ENCODE measurements at regions not wholly inside any gene's neighbourhood (a gene's known extent, or its start where the extent isn't known, plus 50 kb on each side); places are given as distances from the start of the nearest gene placed in this dataset.

DNA sequence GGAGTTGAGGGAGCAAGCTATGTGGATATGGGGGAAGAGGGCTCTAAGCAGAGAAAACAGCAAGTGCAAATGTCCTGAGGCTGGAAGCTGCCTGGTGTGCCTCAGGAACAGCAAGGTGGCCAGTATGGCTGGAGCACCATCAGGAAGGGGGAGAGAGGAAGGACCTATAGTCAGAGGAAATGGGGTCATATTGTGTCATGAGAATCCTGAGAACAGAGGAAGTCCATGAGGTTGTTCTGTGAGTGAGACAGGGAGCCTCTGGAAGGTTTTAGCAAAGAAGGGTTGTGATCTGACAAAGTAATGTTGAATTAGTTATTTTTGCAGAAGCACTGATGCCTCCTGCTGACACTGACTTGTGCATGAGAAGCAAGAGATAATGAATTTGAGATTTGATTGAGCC lies 204.3 kb downstream of the PTEN start:
- DNase-seq: peak in 1 of 14 experiments; percentile 25
- Mint-ChIP-seq H3K4me3 (peak overlapping the region; percentile 54), H3K9me3 (no peaks in the 10 kb centered on the region), H3K36me3 (ENCODE audit: low read depth) (no peaks in the 10 kb centered on the region), H3K27me3 (no peaks in the 10 kb centered on the region), H3K27ac (peak overlapping the region; percentile 89), H3K4me1 (ENCODE audit: low read depth) (peaks cover 84% of the 10 kb centered on the region)
- Histone ChIP-seq H3K27ac (ENCODE audit: low read depth in 1 of 2, low read length in 2 of 2) (no peak overlapping the region), H3K4me1 (ENCODE audit: insufficient read depth, low read length) (peaks cover 56% of the 10 kb centered on the region), H3K9me3 (ENCODE audit: control insufficient read depth in 1 of 2, insufficient read depth in 1 of 2, low read length in 2 of 2) (no peaks in the 10 kb centered on the region), H3K36me3 (ENCODE audit: insufficient read depth, low read length) (no peaks in the 10 kb centered on the region), H3K27me3 (ENCODE audit: control insufficient read depth in 1 of 2, insufficient read depth in 2 of 2, low read length in 2 of 2) (no peaks in the 10 kb centered on the region), H3K4me3 (ENCODE audit: low read length) (no peak overlapping the region)
- POLR2A ChIA-PET: interaction anchor here (0.6 to 4.6 kb wide), 4 partner anchors 19 to 217 kb away, joined by 3 to 56 read pairs (median 8); partner anchors contain the start of genes KLLN and PTEN
- TF ChIP-seq, protein P1, sequence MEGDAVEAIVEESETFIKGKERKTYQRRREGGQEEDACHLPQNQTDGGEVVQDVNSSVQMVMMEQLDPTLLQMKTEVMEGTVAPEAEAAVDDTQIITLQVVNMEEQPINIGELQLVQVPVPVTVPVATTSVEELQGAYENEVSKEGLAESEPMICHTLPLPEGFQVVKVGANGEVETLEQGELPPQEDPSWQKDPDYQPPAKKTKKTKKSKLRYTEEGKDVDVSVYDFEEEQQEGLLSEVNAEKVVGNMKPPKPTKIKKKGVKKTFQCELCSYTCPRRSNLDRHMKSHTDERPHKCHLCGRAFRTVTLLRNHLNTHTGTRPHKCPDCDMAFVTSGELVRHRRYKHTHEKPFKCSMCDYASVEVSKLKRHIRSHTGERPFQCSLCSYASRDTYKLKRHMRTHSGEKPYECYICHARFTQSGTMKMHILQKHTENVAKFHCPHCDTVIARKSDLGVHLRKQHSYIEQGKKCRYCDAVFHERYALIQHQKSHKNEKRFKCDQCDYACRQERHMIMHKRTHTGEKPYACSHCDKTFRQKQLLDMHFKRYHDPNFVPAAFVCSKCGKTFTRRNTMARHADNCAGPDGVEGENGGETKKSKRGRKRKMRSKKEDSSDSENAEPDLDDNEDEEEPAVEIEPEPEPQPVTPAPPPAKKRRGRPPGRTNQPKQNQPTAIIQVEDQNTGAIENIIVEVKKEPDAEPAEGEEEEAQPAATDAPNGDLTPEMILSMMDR (IDR thresholded peaks at IDR 0.05): no peak
- intact Hi-C loops (cut with DNase I, micrococcal nuclease): loop anchor here in 1 of 2 experiments (10.0 kb wide), 1 partner anchor 123 kb away; no protein-coding TSS in a partner anchor
- CTCF ChIA-PET: no interaction called here
- ATAC-seq (ENCODE audit: poor library complexity): no peak

DNA sequence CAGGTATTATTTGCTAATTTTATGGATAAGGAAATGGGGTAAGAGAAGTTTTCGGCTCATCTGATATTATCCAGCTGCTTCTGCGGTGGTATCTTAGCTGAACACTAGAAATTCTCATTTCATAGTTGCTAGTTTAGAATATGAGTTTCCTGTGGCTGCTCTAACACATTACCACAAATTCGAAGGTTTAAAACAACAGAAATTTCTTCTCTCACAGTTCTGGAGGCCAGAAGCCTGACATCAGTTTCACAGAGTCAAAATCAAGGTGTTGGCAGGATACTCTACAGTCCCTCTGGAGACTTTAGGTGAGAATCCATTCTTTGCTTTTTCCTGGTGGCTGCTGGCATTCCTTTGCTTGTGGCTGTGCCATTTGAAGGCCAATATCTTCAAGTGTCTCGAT lies 205.9 kb downstream of the PTEN start:
- intact Hi-C loops (cut with DNase I, micrococcal nuclease): loop anchor here in 1 of 2 experiments (10.0 kb wide), 1 partner anchor 125 kb away; no protein-coding TSS in a partner anchor

DNA sequence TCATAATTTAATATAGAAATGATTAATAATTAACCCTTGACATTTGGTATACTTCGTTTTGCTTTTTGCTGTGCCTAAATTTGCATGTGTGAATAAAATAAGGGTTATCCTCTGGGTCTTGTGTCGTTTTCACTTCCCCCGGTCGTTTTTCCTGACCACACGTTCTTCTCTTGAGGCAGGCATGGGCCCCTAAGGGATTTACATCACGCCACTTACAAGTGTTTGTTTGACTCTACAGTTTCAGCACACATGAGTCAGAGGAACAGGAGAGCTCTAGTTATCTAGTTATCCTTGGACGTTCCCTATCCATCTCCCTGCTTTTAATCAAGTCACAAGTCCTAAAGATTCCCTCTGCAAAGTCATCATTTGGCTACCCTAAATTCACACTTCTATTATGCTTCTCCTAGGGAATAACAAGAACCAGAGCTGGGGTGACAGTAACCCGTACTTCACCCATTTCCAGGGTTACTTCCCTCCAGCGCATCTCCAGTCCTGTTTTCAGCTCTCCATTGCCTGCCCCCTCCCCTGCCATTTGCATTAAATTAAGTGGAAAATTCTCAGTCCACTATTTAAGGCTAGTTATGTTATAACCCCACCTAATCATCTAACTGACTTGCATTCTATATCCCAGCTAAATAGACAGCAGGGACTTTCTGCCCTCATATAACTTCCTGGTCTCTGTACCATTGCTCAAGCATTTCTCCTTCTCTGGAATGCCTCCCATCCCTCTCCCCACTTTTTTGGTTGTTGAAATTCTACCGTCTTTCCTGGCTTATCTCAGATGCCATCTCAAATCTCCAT lies 206.9 kb downstream of the PTEN start:
- H3K4me1 Mint-ChIP-seq (ENCODE audit: low read depth): peaks cover 59% of the 10 kb centered on the region
- POLR2A ChIA-PET: no interaction called here
- H3K27ac ChIP-seq (ENCODE audit: low read depth in 1 of 2, low read length in 2 of 2): no peak overlapping the region

More for the DNA sequence above, 205.9 kb downstream of the PTEN start:
- Mint-ChIP-seq H3K27ac (peak overlapping the region; percentile 89), H3K4me1 (ENCODE audit: low read depth) (peaks cover 68% of the 10 kb centered on the region), H3K36me3 (ENCODE audit: low read depth) (no peaks in the 10 kb centered on the region), H3K27me3 (no peaks in the 10 kb centered on the region), H3K9me3 (no peaks in the 10 kb centered on the region), H3K4me3 (no peak overlapping the region)
- Histone ChIP-seq H3K27me3 (ENCODE audit: control insufficient read depth in 1 of 2, insufficient read depth in 2 of 2, low read length in 2 of 2) (no peaks in the 10 kb centered on the region), H3K27ac (ENCODE audit: low read depth in 1 of 2, low read length in 2 of 2) (no peak overlapping the region), H3K4me1 (ENCODE audit: insufficient read depth, low read length) (peaks cover 43% of the 10 kb centered on the region), H3K36me3 (ENCODE audit: insufficient read depth, low read length) (no peaks in the 10 kb centered on the region), H3K4me3 (ENCODE audit: low read length) (no peak overlapping the region), H3K9me3 (ENCODE audit: control insufficient read depth in 1 of 2, insufficient read depth in 1 of 2, low read length in 2 of 2) (no peaks in the 10 kb centered on the region)
- ChIA-PET CTCF (no interaction called here), POLR2A (no interaction called here)
- ATAC-seq (ENCODE audit: poor library complexity): no peak
- DNase-seq: no peak
- TF ChIP-seq, protein P1 (IDR thresholded peaks at IDR 0.05): no peak

More for the DNA sequence above, 206.9 kb downstream of the PTEN start:
- TF ChIP-seq, protein P1 (IDR thresholded peaks at IDR 0.05): no peak
- no peaks in the 10 kb centered on the region for H3K9me3 ChIP-seq (ENCODE audit: control insufficient read depth in 1 of 2, insufficient read depth in 1 of 2, low read length in 2 of 2)
- H3K4me3 ChIP-seq (ENCODE audit: low read length): no peak overlapping the region
- H3K27me3 ChIP-seq (ENCODE audit: control insufficient read depth in 1 of 2, insufficient read depth in 2 of 2, low read length in 2 of 2): no peaks in the 10 kb centered on the region
- DNase-seq: no peak
- Mint-ChIP-seq H3K36me3 (ENCODE audit: low read depth) (no peaks in the 10 kb centered on the region), H3K27ac (peak overlapping the region; percentile 32), H3K4me3 (no peak overlapping the region), H3K9me3 (no peaks in the 10 kb centered on the region), H3K27me3 (no peaks in the 10 kb centered on the region)
- H3K36me3 ChIP-seq (ENCODE audit: insufficient read depth, low read length): no peaks in the 10 kb centered on the region
- ATAC-seq (ENCODE audit: poor library complexity): no peak
- CTCF ChIA-PET: interaction anchor here (1.1 kb wide), 1 partner anchor 12 kb away, joined by 3 read pairs; no protein-coding TSS in a partner anchor
- intact Hi-C loops (cut with DNase I, micrococcal nuclease): no loop called here
- peaks cover 33% of the 10 kb centered on the region for H3K4me1 ChIP-seq (ENCODE audit: insufficient read depth, low read length)
